GM19351 (cell line): ENCODE measurements at regions not wholly inside any gene's neighbourhood (a gene's known extent, or its start where the extent isn't known, plus 50 kb on each side); places are given as distances from the start of the nearest gene placed in this dataset.

ENCODE experiments used
- ATAC-seq: cut with Tn5 transposase; IDR thresholded peaks from one replicate; pipeline ENCODE4 v1.9.1; 2021; ENCODE audit warnings: mild to moderate bottlenecking, moderate library complexity; ENCODE audit not compliant: unreplicated experiment

DNA sequence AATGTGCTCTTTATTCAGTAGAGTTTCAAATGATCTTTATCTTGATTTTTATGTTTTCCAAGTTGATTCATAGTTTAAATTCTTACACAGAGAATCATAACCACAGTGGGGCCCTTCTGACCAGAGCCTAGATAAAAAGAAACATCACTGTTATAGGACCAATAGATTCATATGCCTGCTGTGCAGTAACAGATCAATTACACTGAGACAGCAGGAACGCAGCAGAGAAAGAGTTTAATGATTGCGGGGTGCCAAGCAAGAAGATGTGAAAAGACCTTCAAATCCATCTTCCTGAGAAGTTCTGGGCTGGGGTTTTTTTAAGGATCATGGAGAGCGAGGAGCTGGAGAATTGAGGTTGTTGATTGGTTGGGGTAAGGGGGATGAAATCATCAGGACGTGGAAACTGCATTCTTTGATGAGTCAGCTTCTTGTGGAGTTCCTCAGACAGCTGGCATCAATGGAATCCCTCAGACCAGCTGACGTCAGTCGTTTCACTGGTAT, 346.6 kb downstream of the TBC1D4 start:
- no peak for ATAC-seq

DNA sequence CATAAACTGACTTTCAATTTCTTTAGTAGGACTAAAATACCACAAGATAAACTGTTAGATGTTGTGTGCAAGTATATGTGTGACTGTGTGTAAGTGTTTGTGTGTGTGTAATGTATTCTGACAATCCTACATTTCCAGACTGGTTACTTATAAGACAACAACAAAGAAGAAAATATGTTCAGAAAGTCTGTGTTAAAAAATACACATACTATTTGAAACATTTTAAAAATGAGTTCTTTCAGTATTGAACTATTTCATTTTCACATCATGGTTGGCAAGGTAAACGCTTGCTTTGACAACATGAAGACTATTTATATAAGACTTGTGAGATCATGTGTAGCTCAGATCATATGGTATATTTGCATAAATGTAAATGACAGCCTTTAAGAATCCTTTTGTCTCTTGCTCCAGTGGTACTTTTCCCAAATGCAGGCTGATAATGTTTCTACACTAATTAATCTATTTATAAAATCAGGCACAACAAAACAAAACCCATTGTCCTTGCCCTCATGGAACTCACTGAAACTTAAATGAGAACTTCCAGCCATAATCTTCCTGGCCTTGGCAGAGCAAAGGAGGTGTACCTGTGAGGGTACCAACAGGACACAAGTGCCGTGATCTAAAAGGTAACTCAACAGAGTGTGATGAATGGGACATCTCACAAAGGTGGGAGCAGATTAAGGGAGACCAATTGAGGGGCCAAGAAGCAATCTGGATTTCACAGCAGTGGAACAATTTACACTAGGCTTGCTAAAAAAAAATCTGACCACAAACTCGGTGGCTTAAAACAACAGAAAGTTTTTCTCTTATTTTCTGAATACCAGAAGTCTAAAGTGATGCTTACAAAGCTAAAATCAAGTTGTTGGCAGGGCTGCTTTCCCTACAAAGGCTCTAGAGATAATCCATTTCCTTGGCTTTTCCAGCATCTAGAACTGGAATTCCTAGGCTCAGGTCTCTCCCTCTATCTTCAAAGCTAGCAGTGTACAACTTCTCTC, 349.0 kb downstream of the TBC1D4 start:
- ATAC-seq, result no peak

DNA sequence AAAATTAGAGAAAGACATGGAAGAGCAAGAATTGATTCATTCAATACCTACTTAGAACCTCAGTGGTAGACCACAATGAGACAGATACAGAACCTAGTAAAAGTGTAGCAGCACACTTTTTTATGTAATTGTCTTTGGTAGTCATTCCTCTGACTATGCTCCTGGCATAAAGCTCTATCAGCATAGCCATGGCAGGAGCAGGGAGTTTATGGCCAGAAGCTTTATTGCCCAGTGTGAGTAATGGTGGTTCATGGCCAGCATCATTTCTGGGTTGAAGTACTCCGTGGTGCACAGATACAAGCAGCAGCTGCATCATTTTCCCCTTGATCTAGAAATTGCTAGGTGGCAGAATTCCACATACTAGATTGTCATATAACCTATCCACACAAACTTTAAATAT, 352.6 kb downstream of the TBC1D4 start:
- no peak for ATAC-seq

DNA sequence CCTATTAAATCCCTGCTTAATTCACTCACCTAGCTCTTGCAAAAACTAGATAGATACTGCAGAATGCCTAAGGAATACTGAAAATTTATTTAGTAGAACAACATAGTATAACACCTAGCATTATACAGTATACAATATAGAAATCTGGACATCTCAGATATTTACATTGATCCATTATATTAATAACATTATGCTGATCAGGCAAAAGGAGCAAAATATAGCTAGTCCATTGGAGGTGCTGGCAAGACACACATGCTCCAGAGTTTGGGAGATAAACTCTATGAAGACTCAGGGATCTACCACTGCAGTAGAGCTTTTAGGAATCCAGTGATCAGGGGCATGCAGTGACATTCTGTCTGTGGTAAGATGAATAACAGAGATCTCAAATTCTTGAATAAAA, 357.6 kb downstream of the TBC1D4 start:
- ATAC-seq, result no peak

DNA sequence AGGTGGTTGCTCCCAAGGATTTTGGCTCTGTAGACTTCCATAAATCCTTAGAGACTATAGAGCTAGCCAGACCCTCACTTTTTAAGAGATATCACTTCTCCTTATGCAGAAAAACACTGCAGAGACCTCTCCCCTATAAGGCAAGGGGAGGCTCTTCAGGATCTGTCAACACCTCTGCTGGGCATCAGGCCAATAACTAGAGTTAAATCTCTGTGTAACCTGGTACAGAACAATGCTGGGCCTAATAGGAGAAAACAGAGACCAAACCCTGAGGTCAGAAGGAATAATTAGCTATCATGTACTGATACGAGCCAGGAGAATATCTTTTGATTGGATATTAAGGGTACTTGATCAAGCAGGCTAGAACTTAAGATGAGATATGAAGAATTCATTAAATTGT, 358.5 kb downstream of the TBC1D4 start:
- ATAC-seq, result no peak

DNA sequence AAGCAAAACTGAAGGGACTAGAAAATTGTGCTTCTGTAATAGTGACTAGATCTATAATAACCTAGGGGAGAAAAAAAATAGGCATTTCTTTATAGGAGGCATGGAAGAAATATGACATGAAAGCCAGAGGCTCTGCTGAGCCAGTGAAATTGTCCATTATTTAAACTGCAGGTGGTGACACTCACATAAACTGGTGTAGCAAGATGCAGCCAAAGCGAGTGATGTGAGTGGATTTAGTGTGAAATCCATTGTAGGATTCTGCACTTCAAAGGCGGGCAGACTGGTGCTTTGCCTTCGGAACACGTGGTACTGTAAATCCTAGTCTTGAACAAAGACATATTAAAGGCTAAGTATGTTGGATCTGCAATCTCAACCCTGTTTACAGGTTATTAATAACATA, 361.9 kb downstream of the TBC1D4 start:
- no peak for ATAC-seq

DNA sequence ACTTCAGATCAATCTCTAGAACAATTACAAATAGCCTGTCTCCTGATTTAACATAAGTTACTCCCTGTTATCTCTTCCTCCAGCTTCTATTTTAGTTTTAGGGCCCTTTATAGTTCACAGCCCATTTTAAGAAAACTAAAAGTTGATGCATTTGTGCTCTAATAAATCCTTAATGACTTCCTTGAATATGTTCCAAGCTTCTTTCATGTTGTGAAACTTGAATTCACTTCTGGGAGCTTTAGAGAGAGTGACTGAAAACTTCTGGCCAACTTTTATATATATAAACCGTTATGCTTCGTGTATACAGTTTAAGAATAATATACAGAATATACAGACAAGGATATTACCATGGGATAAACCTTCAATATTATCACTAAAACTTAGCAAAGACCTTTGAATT, 366.8 kb downstream of the TBC1D4 start:
- no peak for ATAC-seq

DNA sequence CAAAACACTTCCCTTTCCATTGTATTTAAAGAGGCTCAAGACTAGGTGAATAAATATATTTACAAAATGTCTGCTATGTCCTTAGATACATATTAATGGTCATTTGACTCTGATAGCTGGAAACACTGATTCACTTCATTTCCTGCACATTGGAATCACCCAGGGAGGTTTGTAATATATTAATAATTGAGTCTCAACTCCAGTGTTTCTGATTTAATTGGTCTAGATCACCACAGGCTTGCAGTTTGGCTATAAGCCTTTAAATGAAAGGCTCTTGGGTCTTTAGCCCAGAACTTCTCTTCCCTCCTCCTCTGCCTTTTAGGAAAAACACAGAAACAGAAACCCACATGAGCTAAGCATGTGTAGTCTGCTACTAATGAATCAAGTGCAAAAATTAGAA, 378.0 kb downstream of the TBC1D4 start:
- ATAC-seq, result no peak

DNA sequence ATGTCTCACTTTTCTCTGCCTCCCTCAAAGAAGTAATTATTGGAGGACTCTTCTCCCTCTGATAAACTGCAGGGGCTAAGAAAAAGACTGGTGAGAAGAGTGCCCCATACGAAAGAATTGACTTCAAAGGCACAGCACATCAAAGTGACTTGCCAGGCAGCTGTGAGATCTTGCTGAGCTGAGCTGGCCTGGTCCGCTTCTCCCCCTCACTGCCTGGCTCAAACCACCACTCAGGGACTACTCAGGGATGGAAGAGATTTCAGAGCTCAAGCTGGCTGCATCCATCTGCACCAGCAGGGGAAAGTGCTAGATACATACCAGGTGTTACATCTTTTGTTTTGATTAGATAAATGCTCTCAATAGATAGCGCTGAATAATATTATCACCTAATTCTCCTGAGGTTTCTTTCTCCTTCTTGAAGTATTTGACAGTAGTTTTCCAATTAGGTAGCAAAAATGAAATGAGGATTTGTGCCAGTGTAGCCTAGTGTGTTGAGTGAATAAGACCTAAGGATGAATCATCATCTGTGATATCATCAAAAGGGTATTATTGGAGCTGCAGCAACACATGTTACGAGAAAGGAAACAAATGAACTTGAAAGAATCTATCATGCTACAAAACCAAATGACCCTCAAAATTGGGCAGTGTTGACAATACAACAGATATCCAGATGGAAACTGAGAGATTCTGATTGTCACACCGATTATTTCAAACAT, 379.8 kb downstream of the TBC1D4 start:
- ATAC-seq, result no peak

DNA sequence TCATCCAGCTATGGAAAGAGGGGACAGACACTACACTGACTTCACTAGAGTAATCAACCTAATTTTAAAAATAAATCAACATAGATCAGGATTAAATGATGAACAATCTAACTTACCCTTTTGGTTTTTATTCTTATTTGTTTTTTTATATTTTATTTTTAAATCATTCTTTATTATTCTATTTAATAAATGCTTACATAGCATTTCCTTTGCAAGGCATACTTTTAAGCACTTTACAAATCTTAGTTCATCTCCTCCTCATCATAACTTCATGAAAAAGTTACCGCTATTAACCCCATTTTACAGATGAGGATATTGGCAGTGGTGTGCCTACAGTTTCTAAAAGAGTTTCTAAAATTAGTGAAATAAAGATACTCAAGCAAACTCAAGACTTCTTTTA, 380.6 kb downstream of the TBC1D4 start:
- ATAC-seq, result no peak

DNA sequence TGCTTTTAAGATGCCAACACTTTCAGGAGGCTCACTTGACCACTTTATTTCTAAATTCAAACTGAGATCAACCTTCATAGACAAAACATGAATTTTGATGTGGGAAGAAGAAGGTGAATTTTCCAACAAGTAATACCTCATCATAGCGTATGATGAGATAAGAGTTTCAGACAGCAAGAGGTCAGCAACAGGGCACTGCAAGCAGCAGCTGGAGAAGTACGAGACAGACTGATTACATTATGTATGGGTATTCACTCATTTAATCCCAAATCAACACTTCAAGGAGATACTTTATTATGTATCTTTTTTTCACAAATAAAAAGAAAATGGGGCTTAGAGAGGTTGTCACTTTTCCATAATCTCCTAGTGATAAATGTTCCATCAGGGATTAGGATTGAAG, 389.8 kb downstream of the TBC1D4 start:
- ATAC-seq, result no peak

DNA sequence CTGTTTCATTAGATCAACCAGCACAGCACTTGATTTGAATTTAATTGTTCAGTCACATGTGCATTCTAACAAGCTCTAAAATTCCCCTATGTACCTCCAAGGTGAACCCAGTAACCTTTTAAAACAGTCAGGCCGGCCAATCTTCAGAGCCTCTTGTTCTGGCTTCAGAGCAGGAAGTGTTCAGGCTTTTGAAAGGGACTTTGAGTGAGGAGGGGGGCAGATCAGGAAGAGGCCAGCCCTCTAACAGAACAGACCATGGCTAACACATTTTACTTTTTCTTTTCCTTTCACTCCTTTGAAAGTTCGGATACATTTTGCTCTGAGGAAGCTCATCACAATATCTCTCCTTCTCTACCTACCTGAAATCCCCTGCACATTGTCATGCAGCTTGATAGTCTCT, 390.3 kb downstream of the TBC1D4 start:
- ATAC-seq, result no peak

DNA sequence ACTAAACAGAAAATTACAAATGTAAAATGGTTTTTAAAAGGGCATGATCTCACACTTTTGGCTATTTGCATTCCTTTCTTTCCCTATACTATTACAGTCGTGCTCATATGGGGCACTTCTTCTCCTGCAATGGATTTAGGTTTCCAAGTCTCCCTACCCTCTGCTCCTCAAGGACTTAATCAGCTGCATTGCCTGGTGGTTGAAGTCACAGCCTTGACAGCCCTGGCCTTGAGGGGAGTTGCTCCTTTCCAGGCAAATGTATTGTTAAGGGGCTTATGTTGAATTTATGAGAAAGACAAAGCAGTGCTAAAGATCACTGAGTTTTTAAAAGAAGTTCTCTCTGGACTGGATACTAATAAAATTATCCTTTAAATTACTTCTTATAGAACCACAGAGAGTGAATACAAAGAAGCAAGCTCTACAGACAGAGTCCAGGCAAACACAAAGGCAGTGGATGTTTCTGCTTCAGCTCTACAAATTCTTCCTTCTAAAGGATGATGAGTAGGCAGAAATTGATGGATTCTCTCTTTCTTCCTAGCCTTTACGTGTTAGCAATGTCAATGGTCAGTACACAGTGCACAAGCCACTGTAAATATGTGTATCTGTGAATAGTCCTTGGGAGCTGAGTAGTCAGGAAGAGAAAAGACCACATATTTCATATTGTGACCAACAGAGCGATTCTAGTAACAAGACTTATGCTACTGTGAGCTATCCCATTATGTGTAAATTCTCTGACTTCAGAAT, 390.9 kb downstream of the TBC1D4 start:
- ATAC-seq, result no peak

DNA sequence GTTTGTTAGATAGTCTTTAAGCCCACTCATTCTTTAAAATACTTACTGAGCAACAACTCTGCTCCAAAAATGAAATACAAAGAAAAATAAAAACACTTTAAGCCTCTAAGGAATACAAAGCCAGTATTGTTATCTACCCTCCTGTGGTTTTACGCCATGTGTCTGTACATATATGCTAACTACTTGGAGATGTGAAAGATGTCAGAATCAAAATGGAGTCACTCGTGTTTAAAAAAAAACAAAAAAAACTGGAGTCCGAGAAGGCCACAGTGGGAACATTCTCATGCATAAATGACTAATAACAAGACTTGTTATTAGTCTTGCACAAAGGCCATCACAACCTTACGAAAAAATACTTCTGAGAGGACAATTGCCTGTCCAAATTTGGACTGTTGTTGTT, 393.1 kb downstream of the TBC1D4 start:
- no peak for ATAC-seq

DNA sequence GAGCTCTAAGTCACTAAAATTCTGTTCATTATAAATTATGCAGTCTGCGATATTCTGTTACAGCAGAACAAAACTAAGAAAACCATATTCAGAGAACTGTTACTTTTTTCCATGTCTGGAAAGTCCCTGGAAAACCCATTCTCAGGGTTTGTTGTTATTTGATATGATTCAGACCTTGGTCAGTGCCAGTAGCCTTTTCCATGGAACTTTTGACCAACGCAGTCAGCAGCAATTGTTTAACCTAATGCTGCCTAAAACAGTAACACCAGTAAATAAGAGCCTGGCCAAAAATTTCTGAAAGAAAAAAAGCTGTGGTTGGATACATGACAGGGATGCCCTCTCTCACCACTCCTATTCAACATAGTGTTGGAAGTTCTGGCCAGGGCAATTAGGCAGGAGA, 402.7 kb downstream of the TBC1D4 start:
- no peak for ATAC-seq

DNA sequence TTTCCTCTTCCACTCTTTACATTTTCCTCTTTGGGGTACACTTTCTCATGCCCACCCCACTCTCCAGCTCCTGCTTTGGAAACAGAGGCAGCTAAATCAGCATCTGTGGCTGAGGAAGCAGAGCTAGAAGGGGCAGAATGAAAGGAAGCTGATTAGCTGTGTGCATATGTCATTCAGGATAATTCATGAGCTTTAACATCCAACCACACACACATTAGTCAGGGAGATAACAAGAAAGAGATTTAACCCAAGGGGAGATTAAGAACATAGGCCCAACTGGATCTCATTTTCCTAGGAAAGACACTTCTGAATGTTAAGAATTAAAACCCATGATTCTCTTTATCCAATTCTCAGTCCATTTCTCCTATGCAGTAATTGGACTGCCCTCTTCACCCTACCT, 405.5 kb downstream of the TBC1D4 start:
- no peak for ATAC-seq

DNA sequence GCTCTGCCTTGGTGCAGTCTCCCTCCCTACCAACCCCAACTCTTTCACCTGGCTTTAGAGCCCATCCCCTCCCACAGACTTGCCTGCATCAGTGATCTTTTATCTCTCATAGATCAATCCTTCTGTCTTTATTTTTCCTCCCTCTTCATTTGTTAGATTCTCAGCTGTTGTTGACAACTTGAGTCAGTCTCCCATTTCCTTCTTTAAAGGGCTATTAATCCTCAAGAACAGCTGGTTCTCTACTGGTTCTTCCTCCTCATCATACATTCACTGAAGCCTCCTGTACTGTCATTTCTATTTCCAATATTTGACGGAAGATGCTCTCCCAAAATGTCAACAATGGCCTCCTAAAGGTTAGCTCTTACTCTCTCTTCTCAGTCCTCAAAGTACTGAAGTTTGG, 408.2 kb downstream of the TBC1D4 start:
- ATAC-seq, result no peak

DNA sequence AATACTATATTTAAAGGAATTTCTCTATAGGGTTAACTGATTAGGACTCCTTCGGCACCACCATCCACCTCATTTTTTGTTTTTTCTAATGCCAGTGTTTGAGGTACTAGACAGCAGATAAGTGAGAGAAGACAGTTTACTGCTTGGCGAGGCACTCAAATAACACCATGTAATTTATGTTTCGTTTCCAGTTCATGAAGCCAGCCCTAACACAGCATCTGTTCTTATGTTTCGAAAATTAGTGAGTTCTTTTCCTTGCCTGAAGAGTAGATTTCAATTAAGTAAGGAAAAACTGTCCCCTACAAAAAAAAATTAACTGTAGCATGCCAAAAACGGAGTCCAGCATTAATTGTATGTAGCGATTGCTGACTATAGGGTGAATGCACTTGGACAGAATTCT, 409.1 kb downstream of the TBC1D4 start:
- no peak for ATAC-seq

DNA sequence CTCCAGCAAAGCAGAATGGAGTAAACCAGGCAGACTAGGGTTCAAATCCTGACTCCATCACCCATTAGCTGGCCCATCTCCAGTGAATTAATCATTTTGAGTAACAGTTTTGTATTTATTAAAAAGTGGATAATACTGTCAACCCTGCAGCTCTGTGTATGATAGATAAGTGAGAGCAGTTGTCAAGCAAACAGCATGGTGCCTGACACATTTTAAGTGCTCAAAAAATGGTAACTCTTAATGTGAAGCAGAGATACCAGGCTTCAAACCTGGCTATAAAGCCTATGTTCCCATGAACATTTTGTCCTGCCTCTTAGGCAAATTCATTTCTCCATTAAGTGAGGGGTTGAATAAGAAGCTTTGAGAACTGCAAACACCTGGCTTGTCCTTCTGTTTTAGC, 409.6 kb downstream of the TBC1D4 start:
- no peak for ATAC-seq

DNA sequence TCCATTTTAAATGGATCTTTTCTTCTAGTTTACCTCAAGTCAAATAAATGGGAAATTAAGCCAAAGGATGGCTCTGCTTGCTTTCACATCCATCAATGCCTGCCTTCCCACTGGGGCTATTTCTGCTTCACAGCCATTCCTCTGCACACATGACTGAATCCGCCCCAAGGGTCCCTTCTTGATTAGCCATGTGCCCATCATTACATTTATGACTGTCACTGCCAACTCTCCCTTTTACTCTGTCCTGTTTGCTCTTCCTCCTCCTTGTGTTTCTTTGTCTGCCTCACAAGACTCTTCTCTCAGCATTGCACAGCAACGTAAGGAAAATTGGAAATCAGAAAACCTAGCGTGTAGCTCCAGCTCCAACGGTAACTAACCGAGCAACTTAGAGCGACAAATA, 410.2 kb downstream of the TBC1D4 start:
- ATAC-seq, result no peak

DNA sequence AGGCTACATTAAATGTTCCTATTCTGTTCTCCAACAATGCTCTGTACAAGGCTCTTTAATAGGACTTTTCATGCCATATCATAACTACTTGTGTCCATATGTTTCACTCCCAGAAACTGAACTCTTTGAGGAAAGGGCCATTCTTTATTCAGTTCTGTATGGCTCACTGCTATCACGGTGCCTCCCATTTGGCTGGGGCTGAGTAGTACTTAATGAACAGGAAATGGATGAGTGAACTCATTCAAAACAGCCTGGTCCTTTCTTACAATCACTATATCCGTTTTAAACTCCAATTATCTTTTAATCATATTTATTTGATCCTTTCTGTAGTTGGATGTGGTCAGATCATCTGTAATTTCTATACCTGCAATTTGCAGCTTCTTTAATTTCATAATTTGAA, 410.6 kb downstream of the TBC1D4 start:
- no peak for ATAC-seq
